Uterus (tissue), 3 donors: ENCODE measurements at regions not wholly inside any gene's neighbourhood (a gene's known extent, or its start where the extent isn't known, plus 50 kb on each side); places are given as distances from the start of the nearest gene placed in this dataset.

Source experiments
- DNase-seq, 2 donors: peaks; one replicate each; pipeline ENCODE4 v3.0.0-alpha.2; 2019 to 2020
- H3K27ac ChIP-seq, 2 donors: fragments of 200-600 bp; sonication (generic); 1 replicate in 1 of 2; 2 replicates in 1 of 2; pipeline ENCODE4 v1.5.1; 2016 to 2018
- H3K27me3 ChIP-seq, 2 donors: fragments of 200-600 bp; sonication (generic); one replicate each; pipeline ENCODE4 v1.5.1; 2018 to 2019; ENCODE audit warnings: control low read depth in 1 of 2
- H3K36me3 ChIP-seq, 2 donors: fragments of 200-600 bp; sonication (generic); one replicate each; pipeline ENCODE4 v1.5.1; 2019; ENCODE audit warnings: control low read depth in 1 of 2
- H3K4me1 ChIP-seq, 2 donors: fragments of 200-600 bp; sonication (generic); one replicate each; pipeline ENCODE4 v1.5.1; 2018 to 2019; ENCODE audit warnings: control low read depth in 1 of 2
- H3K4me3 ChIP-seq, 2 donors: fragments of 200-600 bp; sonication (generic); 1 replicate in 1 of 2; 2 replicates in 1 of 2; pipeline ENCODE4 v1.5.1; 2018 to 2019; ENCODE audit warnings: mild to moderate bottlenecking in 1 of 2
- H3K9me3 ChIP-seq, 2 donors: fragments of 200-600 bp; sonication (generic); one replicate each; pipeline ENCODE4 v1.5.1; 2019; ENCODE audit warnings: control low read depth in 1 of 2
- CTCF ChIP-seq, 4 experiments: fragments of 200-600 bp in 2 of 4; fragments of 450-650 bp in 2 of 4; sonication (generic) in 2 of 4; IDR thresholded peaks; one replicate each; pipeline ENCODE4 v1.5.1; 2016 to 2019; ENCODE audit warnings: antibody characterized with exemption in 4 of 4, mild to moderate bottlenecking in 2 of 4, moderate library complexity in 1 of 4
- POLR2A ChIP-seq, 2 donors: fragments of 450-650 bp; IDR thresholded peaks; one replicate each; pipeline ENCODE4 v1.6.1; 2016; ENCODE audit warnings: antibody characterized with exemption in 2 of 2, mild to moderate bottlenecking in 1 of 2, moderate library complexity in 1 of 2
- intact Hi-C: fragments of 100-400 bp; cut with DNase I; formaldehyde crosslinking; loops from one replicate; pipeline ENCODE4 v1.15.1; 2023; ENCODE audit warnings: low total_unique reads
- donor health status: DM: yes; HTN: yes; CAD: no.

- no peak overlapping the region for H3K4me3 ChIP-seq
- no peaks in the 10 kb centered on the region for H3K36me3 ChIP-seq
- no peaks in the 10 kb centered on the region for H3K9me3 ChIP-seq
- H3K27ac ChIP-seq: no peak overlapping the region
- intact Hi-C loops: no loop called here
- no peaks in the 10 kb centered on the region for H3K4me1 ChIP-seq
- TF ChIP-seq CTCF (IDR thresholded peaks at IDR 0.05) (no peak), POLR2A (IDR thresholded peaks at IDR 0.05) (no peak)
- no peak for DNase-seq
- peaks cover 0 to 3% of the 10 kb centered on the region in 2 donors for H3K27me3 ChIP-seq
Measured at GRCh38 chr3:157956850-157957249, 149.4 kb downstream of the SHOX2 start.

GRCh38 chr3:157956176-157956575 is 150.0 kb downstream of the SHOX2 start:
- TF ChIP-seq CTCF (IDR thresholded peaks at IDR 0.05): no peak
- TF ChIP-seq POLR2A (IDR thresholded peaks at IDR 0.05): no peak
- H3K4me3 ChIP-seq: no peak overlapping the region

GRCh38 chr3:157953565-157953964 is 152.7 kb downstream of the SHOX2 start:
- no peak for TF ChIP-seq POLR2A (IDR thresholded peaks at IDR 0.05)
- TF ChIP-seq CTCF (IDR thresholded peaks at IDR 0.05): no peak
- H3K4me3 ChIP-seq: no peak overlapping the region
- H3K4me1 ChIP-seq: no peaks in the 10 kb centered on the region
- peaks cover 0 to 3% of the 10 kb centered on the region in 2 donors for H3K27me3 ChIP-seq
- H3K9me3 ChIP-seq: no peaks in the 10 kb centered on the region
- no peak overlapping the region for H3K27ac ChIP-seq
- no peak for DNase-seq
- intact Hi-C loops: no loop called here
- no peaks in the 10 kb centered on the region for H3K36me3 ChIP-seq

More at GRCh38 chr3:157956176-157956575, 150.0 kb downstream of the SHOX2 start:
- H3K36me3 ChIP-seq: no peaks in the 10 kb centered on the region
- H3K9me3 ChIP-seq: no peaks in the 10 kb centered on the region
- no peak overlapping the region for H3K27ac ChIP-seq
- peaks cover 0 to 3% of the 10 kb centered on the region in 2 donors for H3K27me3 ChIP-seq
- intact Hi-C loops: no loop called here
- DNase-seq: no peak
- no peaks in the 10 kb centered on the region for H3K4me1 ChIP-seq

- H3K4me3 ChIP-seq: no peak overlapping the region
- H3K4me1 ChIP-seq: no peaks in the 10 kb centered on the region
- no peaks in the 10 kb centered on the region for H3K27me3 ChIP-seq
- intact Hi-C loops: no loop called here
- TF ChIP-seq POLR2A (IDR thresholded peaks at IDR 0.05) (no peak), CTCF (IDR thresholded peaks at IDR 0.05) (no peak)
- DNase-seq: no peak
- no peaks in the 10 kb centered on the region for H3K9me3 ChIP-seq
- H3K27ac ChIP-seq: no peak overlapping the region
- no peaks in the 10 kb centered on the region for H3K36me3 ChIP-seq
Measured at GRCh38 chr3:157948605-157949383, 157.4 kb downstream of the SHOX2 start.

- intact Hi-C loops: no loop called here
- H3K4me1 ChIP-seq: no peaks in the 10 kb centered on the region
Measured at GRCh38 chr3:157939166-157939565, 167.1 kb downstream of the SHOX2 start.

More at GRCh38 chr3:157939166-157939565, 167.1 kb downstream of the SHOX2 start:
- H3K27ac ChIP-seq: no peak overlapping the region
- TF ChIP-seq POLR2A (IDR thresholded peaks at IDR 0.05) (no peak), CTCF (IDR thresholded peaks at IDR 0.05) (no peak)
- no peak overlapping the region for H3K4me3 ChIP-seq
- H3K36me3 ChIP-seq: no peaks in the 10 kb centered on the region
- H3K27me3 ChIP-seq: no peaks in the 10 kb centered on the region
- no peaks in the 10 kb centered on the region for H3K9me3 ChIP-seq
- DNase-seq: no peak
